ENCODE measurements at regions not wholly inside any gene's neighbourhood (a gene's known extent, or its start where the extent isn't known, plus 50 kb on each side); places are given as distances from the start of the nearest gene placed in this dataset.
"Not testable (repeated sequence)": the region's sequence is repeated elsewhere in the genome, so short reads cannot be mapped to it uniquely, and the experiment has no call there.

GRCh38 chr16:18152832-18153231 lies 183.7 kb downstream of the NPIPA8 start:
- TF ChIP-seq EZH2 (IDR thresholded peaks at IDR 0.05); FOXP2 (optimal IDR thresholded peaks at IDR 0.05; ENCODE audit: control extremely low read depth, extremely low read length, insufficient read depth); POLR2AphosphoS5 (IDR thresholded peaks at IDR 0.05; ENCODE audit: borderline replicate concordance, low read depth, low read length): not testable (repeated sequence)

Measured in SK-N-MC (cell line).